Esophagus squamous epithelium (tissue), 4 donors: ENCODE measurements at regions not wholly inside any gene's neighbourhood (a gene's known extent, or its start where the extent isn't known, plus 50 kb on each side); places are given as distances from the start of the nearest gene placed in this dataset.

Experiments used
- CTCF ChIP-seq, 6 experiments: fragments of 450-650 bp in 4 of 6; fragments of 200-600 bp in 2 of 6; sonication (generic) in 2 of 6; IDR thresholded peaks; one replicate each; pipeline ENCODE4 v1.5.1; 2016 to 2019; ENCODE audit warnings: antibody characterized with exemption in 6 of 6, mild to moderate bottlenecking in 4 of 6, moderate library complexity in 4 of 6
- POLR2A ChIP-seq, 4 donors: fragments of 450-650 bp; IDR thresholded peaks; one replicate each; pipeline ENCODE4 v1.6.1; 2017; ENCODE audit warnings: antibody characterized with exemption in 4 of 4, mild to moderate bottlenecking in 4 of 4, moderate library complexity in 3 of 4

- no peak for TF ChIP-seq POLR2A (IDR thresholded peaks at IDR 0.05)
- no peak for TF ChIP-seq CTCF (IDR thresholded peaks at IDR 0.05)
Measured at GRCh38 chr9:79149585-79149984, 422.2 kb upstream of the TLE4 start.
